ENCODE measurements at regions not wholly inside any gene's neighbourhood (a gene's known extent, or its start where the extent isn't known, plus 50 kb on each side); places are given as distances from the start of the nearest gene placed in this dataset.

DNA sequence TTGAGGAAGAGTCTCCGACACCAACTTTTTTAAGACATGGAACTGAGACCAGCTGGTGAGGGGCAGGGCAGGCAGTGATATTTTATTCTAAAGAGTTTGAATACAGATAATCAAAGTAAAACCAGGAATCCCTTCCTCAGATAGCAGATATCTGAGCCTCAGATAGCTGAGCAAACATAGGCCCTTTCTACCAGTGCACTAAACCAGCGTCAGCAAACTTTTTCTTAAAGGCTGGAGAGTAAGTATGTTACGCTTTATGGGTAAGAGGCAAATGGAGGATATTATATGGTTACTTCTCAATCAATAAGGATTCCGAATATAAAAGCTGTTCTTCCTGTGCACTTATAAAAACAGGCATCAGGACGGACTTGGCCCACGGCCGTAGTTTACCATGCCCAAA, 73.9 kb downstream of the WNT5A start:
- DNase-seq = no peak

DNA sequence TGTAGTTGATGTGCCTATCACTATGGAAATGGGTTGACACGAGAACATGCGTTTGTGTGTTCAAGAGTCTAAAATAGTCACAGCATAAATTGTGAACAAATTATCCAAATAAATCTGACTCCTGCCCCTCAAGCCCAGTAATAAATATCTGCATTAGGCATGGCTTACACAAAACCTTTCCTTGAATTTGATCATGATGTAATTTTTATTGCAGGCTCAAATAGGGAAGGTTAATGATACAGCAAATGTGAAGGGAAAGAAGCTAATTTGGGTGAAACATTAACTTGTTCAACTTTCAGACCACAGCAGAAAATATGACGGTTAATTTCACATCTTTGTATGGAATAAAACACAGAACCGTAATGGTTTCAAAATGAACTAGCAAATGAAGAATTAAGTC, 74.6 kb downstream of the WNT5A start:
- DNase-seq = no peak

DNA sequence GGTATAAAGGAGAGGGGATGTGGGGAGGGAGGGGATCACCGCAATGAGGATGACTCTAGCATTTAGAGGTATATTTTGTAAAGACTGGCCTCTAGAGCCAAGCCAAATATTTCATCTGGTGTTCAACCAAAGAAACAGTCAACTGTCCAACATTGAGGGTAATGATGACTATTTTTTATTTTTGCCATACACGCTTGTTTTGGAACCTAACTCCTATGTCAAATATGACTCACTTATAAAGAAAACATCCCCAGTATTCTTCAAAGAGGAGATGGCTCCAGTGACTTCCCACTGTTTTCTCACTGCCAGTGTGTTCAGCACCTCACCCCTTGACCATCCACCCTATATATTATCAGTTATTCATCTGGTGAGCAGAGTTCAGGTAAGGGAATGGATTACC, 77.3 kb downstream of the WNT5A start:
- DNase-seq = no peak

GRCh38 chr3:55408193-55408826, 78.8 kb downstream of the WNT5A start:
- no peak for DNase-seq

GRCh38 chr3:55407426-55407820, 79.7 kb downstream of the WNT5A start:
- no peak for DNase-seq

GRCh38 chr3:55406696-55407425, 80.2 kb downstream of the WNT5A start:
- no peak for DNase-seq

GRCh38 chr3:55405436-55405835, 81.7 kb downstream of the WNT5A start:
- no peak for DNase-seq

- no peak for DNase-seq
Measured at GRCh38 chr3:55402886-55403609, 84.1 kb downstream of the WNT5A start.

DNA sequence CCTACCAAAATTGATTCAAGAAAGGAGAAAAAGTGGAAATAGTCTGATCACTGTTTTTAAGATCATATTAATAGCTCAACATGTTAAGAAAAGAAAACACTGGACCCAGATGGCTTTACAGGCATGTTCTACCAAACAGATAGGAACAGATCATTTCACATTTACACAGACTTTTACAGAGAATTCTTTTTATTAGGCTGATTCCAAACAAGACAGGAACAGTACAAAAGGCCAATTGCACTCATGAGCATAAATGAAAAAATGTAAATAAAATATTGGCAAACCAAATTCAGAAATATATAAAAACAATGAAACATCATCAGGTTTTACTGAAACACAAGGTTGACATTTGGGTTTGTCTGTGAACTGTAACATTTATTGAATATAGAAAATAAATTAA, 106.5 kb downstream of the WNT5A start:
- no peak for DNase-seq

DNA sequence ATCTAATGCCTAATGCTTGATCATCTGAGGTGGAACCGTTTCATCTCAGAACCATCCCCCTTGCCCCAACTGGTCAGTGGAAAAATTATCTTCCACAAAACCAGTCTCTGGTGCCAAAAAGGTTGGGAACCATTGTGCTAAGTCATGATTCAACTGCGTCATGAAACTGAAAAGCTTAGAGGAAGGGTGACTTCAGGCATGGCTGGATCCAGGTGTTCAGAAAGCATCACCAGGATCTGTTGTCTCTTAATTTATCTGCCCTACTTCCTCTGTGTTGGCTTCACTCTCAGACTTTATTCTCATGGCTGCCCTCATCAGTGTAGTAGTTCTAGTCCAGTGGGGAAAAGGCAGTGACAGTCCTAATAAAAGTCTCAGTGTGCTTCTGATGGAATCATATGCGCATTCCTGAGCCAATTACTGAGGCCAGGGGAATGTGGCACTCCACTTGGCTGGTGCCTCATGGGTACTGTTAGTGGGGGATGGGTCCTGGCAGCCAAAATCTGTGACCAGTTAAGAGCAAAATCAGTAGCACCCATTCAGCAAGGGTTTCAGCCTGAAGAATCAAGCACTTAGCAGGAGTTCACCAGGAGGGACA, 110.3 kb downstream of the WNT5A start:
- no peak for DNase-seq

GRCh38 chr3:55373423-55373822, 113.7 kb downstream of the WNT5A start:
- DNase-seq = no peak

DNA sequence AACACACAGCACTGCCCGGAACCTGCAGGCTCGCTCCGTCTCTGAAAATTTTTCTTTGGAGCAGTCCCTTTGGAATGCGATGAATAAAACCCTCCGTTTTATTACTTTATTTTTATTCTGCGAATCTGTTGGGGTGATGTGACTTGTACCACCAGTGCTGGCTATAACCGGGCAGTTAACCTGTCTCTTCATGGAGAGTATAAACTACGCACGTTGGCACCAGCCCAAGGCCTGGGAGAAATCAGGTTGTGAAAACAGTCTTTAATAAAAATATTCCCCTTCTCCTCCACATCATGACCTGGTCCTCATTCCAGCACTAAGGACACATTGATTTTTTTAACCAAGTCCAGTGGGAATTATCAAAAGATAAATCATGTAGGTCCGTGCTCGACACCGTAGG, 116.8 kb downstream of the WNT5A start:
- no peak for DNase-seq

DNA sequence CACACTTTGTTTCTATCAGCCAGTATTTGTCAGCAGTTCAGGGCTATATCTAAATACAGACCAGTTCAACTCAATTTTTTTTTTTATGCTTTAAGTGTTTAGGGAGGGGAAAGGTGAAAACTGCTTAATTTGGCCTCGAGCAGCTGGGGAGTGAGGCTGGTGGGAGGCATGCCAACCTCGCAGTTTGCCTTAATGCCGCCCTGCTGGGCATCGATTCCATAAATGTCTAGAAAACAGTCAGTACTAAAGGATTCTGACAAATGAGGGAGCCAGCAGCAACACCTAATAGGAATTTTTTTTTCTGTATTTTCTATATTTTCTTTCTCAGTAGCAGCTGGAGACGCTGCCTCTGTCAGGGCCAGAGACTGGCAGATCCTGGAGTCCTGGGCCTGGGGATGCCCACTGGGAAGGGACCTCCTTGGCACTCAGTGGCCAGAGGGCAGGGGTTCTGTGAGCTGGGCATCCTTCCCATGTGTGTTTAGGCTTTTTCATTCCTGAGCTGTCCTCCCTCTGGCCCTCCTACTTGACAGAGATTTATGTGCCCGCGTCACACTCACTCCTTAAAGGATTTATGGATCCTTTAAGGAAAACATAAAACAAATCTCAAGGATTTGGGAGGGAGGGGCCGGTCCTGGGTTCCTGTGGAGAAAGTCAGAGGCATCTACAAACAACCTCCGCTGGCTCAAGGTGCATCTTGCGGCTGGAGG, 117.8 kb downstream of the WNT5A start:
- DNase-seq = no peak

GRCh38 chr3:55368366-55368765, 118.7 kb downstream of the WNT5A start:
- no peak for DNase-seq

GRCh38 chr3:55367384-55367783, 119.7 kb downstream of the WNT5A start:
- DNase-seq = no peak

GRCh38 chr3:55364421-55364820, 122.7 kb downstream of the WNT5A start:
- no peak for DNase-seq

DNA sequence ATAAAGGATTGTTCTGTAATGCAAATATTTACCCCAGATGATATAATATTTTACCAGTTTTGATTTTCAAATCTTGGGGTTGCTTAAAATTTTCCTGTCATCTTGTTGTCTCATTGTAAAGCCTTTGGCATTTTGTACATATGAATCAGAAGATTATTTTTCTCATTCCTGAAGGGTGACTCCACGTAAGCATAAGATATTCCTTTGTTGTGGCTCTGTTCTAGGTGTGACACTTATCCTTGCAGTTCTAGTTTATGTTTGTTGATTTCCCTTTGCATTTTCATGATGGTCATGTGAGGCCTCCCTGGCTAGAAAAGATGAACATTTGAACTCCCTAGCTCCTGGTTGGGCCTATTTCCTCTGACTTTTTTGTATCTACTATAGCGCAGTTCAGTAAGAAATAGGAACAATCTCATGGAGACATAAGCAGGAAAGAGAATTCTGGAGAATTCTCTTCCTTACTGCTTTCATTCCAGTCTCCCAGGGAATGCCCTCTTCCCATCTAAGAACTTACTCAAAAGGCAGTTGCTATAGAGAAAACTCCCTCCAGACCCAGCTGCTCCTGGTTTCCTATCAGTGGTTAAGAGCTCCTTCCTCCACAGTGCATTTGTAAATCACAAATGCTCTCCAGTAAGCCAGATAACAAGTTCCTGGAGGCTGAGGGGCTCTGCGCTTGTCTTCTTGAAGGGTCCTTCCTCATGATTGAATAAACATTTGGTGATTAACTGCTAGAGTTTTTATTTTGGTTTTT, 124.7 kb downstream of the WNT5A start:
- no peak for DNase-seq

GRCh38 chr3:55357796-55358195, 129.3 kb downstream of the WNT5A start:
- no peak for DNase-seq

DNA sequence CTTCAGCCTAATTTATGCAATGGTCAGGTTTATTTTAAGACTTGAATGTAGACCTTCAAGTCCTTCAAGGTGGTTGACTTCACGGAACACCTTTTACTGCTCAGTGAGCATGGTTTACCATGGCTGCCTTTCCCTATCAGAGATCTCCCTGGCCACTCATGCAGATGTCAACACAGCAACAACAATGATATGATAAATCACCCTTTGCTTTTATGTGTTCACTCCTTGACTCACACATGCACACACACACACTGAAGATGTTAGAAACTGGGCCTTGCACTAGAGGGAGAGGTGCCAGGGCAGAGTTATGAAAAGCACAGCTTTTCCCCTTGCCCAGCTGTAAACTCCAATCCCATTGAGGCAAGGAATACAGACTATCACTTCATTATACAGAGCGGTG, 134.4 kb downstream of the WNT5A start:
- DNase-seq = no peak

DNA sequence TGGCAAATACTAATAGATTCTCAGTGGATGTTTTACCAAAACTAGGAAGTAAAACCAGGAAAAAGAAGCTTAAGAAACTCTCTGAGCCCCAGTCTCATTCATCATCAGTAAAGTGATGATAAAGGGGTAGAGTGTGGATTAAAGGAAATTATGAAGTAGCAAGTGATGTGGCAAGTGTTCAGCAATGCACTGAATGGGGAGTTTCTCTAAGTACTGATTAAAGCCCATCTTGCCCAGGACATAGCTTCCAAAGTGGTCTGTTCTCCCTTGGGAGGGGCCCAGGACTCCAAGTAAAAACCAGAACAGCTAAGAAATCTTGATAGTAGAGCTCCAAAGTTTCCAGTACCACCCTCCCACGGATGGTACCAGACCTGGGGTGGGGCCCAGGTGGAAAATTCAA, 137.3 kb downstream of the WNT5A start:
- DNase-seq = no peak

DNA sequence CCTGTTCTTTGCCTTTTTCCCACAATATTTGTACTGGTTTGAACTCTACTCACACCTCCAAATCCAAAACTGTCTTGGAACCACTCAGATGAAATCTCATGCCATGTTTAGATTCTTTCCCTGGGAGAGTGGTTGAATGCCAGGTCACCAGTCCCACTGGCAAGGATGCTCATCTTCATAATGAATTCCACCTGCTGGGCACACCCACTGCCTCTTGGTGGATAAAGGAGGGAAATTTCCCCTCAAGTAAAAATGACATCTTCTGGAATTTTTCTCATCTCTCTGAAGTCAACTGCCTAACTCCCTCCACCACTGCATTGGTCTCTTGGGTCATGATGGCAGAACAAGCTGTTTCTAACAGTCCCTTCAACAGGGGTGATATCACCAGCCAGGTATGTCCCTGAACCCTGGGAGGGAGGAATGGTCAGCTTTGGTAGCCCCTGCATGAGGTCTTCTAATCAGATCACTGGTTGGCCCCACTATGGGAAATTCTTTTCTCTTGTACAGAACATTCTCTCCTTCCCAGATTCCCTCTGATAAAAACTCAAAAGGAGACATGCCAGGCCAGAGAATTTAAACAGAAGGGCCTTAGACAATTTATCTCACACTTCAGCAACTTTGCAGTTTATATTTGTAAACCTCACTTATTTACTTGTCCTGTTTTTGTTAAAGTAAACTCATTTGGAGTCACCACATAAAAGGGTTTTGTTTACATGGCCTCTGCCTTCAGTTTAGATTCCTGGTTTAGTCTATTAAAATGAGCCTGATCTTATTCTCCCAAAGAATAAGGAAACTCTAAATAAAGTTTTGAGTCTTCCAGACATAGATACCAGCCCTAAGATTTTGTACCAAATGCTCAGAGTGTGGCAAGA, 143.4 kb downstream of the WNT5A start:
- no peak for DNase-seq

Measured in NCI-H2107 (cell line).